ENCODE measurements at regions not wholly inside any gene's neighbourhood (a gene's known extent, or its start where the extent isn't known, plus 50 kb on each side); places are given as distances from the start of the nearest gene placed in this dataset.

DNA sequence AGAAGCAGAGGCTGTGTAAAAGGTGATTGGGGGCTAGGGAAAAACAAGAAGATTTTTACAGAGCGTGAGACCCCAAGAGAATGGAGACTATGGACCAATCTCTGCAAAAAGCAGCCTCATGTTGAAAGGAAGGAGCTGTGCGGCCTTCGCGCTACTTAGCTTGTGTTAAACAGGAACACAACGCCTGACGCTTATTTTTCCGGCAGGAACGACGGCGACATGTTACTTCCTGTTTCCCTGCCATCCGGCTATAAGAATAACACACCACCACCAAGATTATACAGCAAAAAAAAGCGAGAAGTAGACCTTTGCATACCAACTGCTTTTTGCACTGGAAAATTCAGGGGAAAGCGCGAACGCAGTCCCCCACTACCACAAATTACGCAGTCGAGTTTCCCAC is 272.7 kb downstream of the FAM72C start:
- Histone ChIP-seq H3K4me1 (ENCODE audit: control insufficient read depth in 1 of 2, insufficient read depth in 2 of 2, low read depth in 1 of 2, low read length in 1 of 2) (no peaks in the 10 kb centered on the region), H3K9me3 (no peaks in the 10 kb centered on the region), H3K27ac (ENCODE audit: low read depth in 2 of 2, low read length in 1 of 2) (no peak overlapping the region), H4K20me1 (ENCODE audit: insufficient read depth) (no peaks in the 10 kb centered on the region), H2AFZ (ENCODE audit: low read depth) (no peak overlapping the region), H3K27me3 (ENCODE audit: insufficient read depth) (peaks cover 54% of the 10 kb centered on the region), H3K79me2 (ENCODE audit: insufficient read depth) (no peaks in the 10 kb centered on the region), H3K4me3 (ENCODE audit: low read depth in 2 of 2, low read length in 1 of 2) (no peak overlapping the region), H3K9me2 (no peaks in the 10 kb centered on the region), H3F3A (replicated peaks; ENCODE audit: insufficient read depth) (no peaks in the 10 kb centered on the region), H3K9ac (no peak overlapping the region), H3K4me2 (no peak overlapping the region), H3K36me3 (replicated peaks in 1 of 2; ENCODE audit: control insufficient read depth in 1 of 2, insufficient read depth in 2 of 2, low read length in 1 of 2) (no peaks in the 10 kb centered on the region)
- CTCF ChIA-PET: no interaction called here
- POLR2A ChIA-PET: no interaction called here
- 24% methylated on average over 17 of the region's 17 CpGs for WGBS (ENCODE audit: low lambda C conversion rate)
- TF ChIP-seq MEF2A (IDR thresholded peaks at IDR 0.05; ENCODE audit: borderline replicate concordance, low read depth) (no peak), FOXJ3 (CRISPR knock-in tag; IDR thresholded peaks at IDR 0.05) (no peak), NFIC (IDR thresholded peaks at IDR 0.05; ENCODE audit: borderline replicate concordance) (no peak), TAF1 (IDR thresholded peaks at IDR 0.05; ENCODE audit: borderline replicate concordance, low read depth, low read length) (no peak), RCOR1 (IDR thresholded peaks at IDR 0.05; ENCODE audit: low read length) (no peak), RAD21 (IDR thresholded peaks at IDR 0.05; ENCODE audit: low read length) (no peak), NRF1 (IDR thresholded peaks at IDR 0.05; ENCODE audit: low read depth, low read length) (no peak), JUND (IDR thresholded peaks at IDR 0.05) (no peak), YY1 (IDR thresholded peaks at IDR 0.05; ENCODE audit: low read depth) (no peak), EZH2phosphoT487 (IDR thresholded peaks at IDR 0.05; ENCODE audit: borderline replicate concordance, low read depth) (no peak), RXRA (IDR thresholded peaks at IDR 0.05; ENCODE audit: borderline replicate concordance, low read depth) (no peak), MXI1 (IDR thresholded peaks at IDR 0.05; ENCODE audit: low read depth, low read length) (no peak), TCF12 (IDR thresholded peaks at IDR 0.05) (no peak), POLR2AphosphoS5 (IDR thresholded peaks at IDR 0.05; ENCODE audit: low read depth, low read length) (no peak)
- TF ChIP-seq, protein P1, sequence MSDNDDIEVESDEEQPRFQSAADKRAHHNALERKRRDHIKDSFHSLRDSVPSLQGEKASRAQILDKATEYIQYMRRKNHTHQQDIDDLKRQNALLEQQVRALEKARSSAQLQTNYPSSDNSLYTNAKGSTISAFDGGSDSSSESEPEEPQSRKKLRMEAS (IDR thresholded peaks at IDR 0.05; ENCODE audit: low read depth): no peak
- TF ChIP-seq, protein P2, sequence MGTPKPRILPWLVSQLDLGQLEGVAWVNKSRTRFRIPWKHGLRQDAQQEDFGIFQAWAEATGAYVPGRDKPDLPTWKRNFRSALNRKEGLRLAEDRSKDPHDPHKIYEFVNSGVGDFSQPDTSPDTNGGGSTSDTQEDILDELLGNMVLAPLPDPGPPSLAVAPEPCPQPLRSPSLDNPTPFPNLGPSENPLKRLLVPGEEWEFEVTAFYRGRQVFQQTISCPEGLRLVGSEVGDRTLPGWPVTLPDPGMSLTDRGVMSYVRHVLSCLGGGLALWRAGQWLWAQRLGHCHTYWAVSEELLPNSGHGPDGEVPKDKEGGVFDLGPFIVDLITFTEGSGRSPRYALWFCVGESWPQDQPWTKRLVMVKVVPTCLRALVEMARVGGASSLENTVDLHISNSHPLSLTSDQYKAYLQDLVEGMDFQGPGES (IDR thresholded peaks at IDR 0.05; ENCODE audit: low read depth, low read length): no peak
- TF ChIP-seq, protein P3, sequence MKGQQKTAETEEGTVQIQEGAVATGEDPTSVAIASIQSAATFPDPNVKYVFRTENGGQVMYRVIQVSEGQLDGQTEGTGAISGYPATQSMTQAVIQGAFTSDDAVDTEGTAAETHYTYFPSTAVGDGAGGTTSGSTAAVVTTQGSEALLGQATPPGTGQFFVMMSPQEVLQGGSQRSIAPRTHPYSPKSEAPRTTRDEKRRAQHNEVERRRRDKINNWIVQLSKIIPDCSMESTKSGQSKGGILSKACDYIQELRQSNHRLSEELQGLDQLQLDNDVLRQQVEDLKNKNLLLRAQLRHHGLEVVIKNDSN (IDR thresholded peaks at IDR 0.05; ENCODE audit: borderline replicate concordance, low read depth): no peak
- TF ChIP-seq, protein P4, sequence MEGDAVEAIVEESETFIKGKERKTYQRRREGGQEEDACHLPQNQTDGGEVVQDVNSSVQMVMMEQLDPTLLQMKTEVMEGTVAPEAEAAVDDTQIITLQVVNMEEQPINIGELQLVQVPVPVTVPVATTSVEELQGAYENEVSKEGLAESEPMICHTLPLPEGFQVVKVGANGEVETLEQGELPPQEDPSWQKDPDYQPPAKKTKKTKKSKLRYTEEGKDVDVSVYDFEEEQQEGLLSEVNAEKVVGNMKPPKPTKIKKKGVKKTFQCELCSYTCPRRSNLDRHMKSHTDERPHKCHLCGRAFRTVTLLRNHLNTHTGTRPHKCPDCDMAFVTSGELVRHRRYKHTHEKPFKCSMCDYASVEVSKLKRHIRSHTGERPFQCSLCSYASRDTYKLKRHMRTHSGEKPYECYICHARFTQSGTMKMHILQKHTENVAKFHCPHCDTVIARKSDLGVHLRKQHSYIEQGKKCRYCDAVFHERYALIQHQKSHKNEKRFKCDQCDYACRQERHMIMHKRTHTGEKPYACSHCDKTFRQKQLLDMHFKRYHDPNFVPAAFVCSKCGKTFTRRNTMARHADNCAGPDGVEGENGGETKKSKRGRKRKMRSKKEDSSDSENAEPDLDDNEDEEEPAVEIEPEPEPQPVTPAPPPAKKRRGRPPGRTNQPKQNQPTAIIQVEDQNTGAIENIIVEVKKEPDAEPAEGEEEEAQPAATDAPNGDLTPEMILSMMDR (IDR thresholded peaks at IDR 0.05): no peak
- TF ChIP-seq, protein P5, sequence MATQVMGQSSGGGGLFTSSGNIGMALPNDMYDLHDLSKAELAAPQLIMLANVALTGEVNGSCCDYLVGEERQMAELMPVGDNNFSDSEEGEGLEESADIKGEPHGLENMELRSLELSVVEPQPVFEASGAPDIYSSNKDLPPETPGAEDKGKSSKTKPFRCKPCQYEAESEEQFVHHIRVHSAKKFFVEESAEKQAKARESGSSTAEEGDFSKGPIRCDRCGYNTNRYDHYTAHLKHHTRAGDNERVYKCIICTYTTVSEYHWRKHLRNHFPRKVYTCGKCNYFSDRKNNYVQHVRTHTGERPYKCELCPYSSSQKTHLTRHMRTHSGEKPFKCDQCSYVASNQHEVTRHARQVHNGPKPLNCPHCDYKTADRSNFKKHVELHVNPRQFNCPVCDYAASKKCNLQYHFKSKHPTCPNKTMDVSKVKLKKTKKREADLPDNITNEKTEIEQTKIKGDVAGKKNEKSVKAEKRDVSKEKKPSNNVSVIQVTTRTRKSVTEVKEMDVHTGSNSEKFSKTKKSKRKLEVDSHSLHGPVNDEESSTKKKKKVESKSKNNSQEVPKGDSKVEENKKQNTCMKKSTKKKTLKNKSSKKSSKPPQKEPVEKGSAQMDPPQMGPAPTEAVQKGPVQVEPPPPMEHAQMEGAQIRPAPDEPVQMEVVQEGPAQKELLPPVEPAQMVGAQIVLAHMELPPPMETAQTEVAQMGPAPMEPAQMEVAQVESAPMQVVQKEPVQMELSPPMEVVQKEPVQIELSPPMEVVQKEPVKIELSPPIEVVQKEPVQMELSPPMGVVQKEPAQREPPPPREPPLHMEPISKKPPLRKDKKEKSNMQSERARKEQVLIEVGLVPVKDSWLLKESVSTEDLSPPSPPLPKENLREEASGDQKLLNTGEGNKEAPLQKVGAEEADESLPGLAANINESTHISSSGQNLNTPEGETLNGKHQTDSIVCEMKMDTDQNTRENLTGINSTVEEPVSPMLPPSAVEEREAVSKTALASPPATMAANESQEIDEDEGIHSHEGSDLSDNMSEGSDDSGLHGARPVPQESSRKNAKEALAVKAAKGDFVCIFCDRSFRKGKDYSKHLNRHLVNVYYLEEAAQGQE (IDR thresholded peaks at IDR 0.05; ENCODE audit: low read depth, low read length): no peak
- DNase-seq: no peak
